Kidney epithelial cell (primary cell): ENCODE measurements at regions not wholly inside any gene's neighbourhood (a gene's known extent, or its start where the extent isn't known, plus 50 kb on each side); places are given as distances from the start of the nearest gene placed in this dataset.

Source experiments
- DNase-seq: peaks from one replicate; pipeline ENCODE4 v3.0.0-alpha.2; 2010; ENCODE audit warnings: low read depth
- H3K27me3 ChIP-seq: 2 replicates; pipeline ENCODE4 v1.6.0; 2011; ENCODE audit warnings: low read length; ENCODE audit not compliant: control insufficient read depth, insufficient read depth
- H3K36me3 ChIP-seq: 2 replicates; pipeline ENCODE4 v1.5.1; 2011; ENCODE audit warnings: low read length; ENCODE audit not compliant: control insufficient read depth, insufficient read depth
- H3K4me3 ChIP-seq: 2 replicates; pipeline ENCODE4 v1.5.1; 2011; ENCODE audit warnings: low read depth, mild to moderate bottlenecking, control low read depth, low read length
- TF ChIP-seq, protein P1 (sequence below): IDR thresholded peaks from 2 replicates; pipeline ENCODE4 v1.5.1; 2011; ENCODE audit warnings: mild to moderate bottlenecking, moderate library complexity, low read length, control low read depth, inconsistent platforms; ENCODE audit not compliant: insufficient read depth, poor library complexity, severe bottlenecking

DNA sequence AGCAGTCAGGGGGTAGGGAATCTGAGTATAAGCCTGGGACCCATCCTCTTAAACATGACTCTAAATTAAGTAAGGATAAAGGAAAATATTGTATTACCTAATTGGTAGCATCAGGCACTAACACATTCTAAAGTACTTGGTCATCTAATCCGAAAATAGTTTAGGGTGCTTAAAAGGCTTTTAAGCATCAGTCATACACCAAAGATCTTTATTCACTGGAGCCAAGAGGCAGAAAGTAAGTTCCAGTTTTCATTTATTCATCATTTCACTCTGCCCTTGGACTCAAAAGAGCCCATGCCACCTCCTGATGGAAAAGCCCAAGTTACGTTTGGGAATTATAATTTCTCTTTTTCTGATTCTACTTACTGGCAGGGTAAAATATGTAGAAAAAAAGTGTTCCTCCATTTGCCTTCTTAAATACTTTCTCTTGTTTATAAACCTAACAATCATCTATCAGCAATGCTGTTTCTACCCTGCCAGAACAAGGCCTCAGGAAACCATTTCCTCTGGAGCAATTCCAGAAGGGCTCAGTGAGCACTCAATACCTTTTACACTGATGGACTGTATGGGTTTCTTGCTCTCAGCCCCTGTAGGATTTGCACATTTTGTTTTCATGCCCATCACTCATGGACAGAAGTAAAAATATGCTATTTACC is 120.1 kb upstream of the SLC5A12 start:
- no peak overlapping the region for H3K4me3 ChIP-seq
- no peak for DNase-seq

DNA sequence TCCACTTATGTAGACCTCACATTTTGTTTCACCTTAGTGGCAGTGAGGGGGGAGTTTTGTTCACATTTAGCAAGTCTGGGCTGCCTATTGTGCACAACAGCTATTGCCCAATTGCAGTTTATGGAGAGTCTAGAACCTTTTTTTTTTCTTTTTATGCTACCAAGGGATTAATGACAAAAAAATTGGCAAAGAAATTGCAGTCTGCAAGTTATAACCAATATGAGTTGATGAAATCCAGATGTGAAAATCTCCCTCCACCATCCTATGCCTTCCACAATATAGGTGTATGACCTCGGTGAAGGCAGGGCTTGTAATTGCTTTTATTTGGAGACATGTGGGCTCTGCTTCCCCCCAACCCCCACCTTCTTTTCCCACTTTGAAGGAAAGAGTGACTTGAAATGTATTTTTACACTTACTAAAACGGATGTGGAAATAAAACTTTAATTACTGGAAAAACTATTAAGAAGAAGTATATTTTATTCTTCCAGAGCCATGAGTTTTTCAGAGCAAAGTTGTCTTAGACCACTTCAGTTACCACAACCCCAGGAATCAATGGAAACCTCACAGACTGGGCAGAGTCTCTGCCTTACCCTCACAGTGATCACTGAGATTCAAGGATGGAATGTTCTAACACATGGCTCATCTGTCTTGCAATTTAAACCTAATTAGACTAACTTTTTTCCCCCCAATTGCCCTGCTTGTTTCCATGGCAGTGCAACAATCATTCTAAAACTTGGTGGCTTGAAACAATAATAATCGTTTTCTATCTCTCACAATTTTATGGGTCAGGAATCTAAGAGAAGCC is 120.8 kb upstream of the SLC5A12 start:
- Histone ChIP-seq H3K4me3 (no peak overlapping the region), H3K36me3 (no peaks in the 10 kb centered on the region), H3K27me3 (no peaks in the 10 kb centered on the region)
- no peak for DNase-seq
- TF ChIP-seq, protein P1, sequence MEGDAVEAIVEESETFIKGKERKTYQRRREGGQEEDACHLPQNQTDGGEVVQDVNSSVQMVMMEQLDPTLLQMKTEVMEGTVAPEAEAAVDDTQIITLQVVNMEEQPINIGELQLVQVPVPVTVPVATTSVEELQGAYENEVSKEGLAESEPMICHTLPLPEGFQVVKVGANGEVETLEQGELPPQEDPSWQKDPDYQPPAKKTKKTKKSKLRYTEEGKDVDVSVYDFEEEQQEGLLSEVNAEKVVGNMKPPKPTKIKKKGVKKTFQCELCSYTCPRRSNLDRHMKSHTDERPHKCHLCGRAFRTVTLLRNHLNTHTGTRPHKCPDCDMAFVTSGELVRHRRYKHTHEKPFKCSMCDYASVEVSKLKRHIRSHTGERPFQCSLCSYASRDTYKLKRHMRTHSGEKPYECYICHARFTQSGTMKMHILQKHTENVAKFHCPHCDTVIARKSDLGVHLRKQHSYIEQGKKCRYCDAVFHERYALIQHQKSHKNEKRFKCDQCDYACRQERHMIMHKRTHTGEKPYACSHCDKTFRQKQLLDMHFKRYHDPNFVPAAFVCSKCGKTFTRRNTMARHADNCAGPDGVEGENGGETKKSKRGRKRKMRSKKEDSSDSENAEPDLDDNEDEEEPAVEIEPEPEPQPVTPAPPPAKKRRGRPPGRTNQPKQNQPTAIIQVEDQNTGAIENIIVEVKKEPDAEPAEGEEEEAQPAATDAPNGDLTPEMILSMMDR = no peak

More for the DNA sequence above, 120.1 kb upstream of the SLC5A12 start:
- TF ChIP-seq, protein P1 = no peak
- no peaks in the 10 kb centered on the region for H3K36me3 ChIP-seq
- no peaks in the 10 kb centered on the region for H3K27me3 ChIP-seq

GRCh38 chr11:26843539-26843938 is 121.7 kb upstream of the SLC5A12 start:
- no peaks in the 10 kb centered on the region for H3K27me3 ChIP-seq
- DNase-seq = no peak
- TF ChIP-seq, protein P1 = no peak
- no peak overlapping the region for H3K4me3 ChIP-seq
- no peaks in the 10 kb centered on the region for H3K36me3 ChIP-seq

- DNase-seq = no peak
- no peaks in the 10 kb centered on the region for H3K27me3 ChIP-seq
- no peak overlapping the region for H3K4me3 ChIP-seq
- no peaks in the 10 kb centered on the region for H3K36me3 ChIP-seq
- TF ChIP-seq, protein P1 = no peak
Observed at GRCh38 chr11:26844963-26845362, 123.1 kb upstream of the SLC5A12 start.

DNA sequence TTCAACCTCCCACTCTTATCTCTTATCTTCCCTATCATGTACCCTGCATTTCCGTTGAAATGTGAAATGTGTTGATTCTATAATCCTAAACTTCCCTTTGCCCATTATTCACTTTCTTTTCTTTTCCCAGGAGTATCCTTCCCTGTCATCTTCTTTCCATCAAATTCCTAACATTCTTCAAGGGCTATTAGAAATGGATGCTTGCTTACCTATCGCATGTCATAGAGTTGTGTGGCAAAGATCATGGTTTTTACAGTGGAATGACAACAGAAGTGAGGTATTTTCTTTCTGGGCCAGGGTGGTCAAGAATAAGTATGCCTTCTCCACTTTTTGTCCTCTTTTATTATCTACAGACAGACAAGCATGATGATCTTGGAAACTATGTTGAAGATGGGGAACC is 124.4 kb upstream of the SLC5A12 start:
- no peak for DNase-seq
- Histone ChIP-seq H3K27me3 (no peaks in the 10 kb centered on the region), H3K36me3 (no peaks in the 10 kb centered on the region), H3K4me3 (no peak overlapping the region)
- TF ChIP-seq, protein P1 = no peak
